HG03095 (cell line): ENCODE measurements at regions not wholly inside any gene's neighbourhood (a gene's known extent, or its start where the extent isn't known, plus 50 kb on each side); places are given as distances from the start of the nearest gene placed in this dataset.

Experiments
- ATAC-seq: cut with Tn5 transposase; IDR thresholded peaks from one replicate; pipeline ENCODE4 v1.9.1; 2021; ENCODE audit warnings: moderate library complexity; ENCODE audit not compliant: unreplicated experiment

DNA sequence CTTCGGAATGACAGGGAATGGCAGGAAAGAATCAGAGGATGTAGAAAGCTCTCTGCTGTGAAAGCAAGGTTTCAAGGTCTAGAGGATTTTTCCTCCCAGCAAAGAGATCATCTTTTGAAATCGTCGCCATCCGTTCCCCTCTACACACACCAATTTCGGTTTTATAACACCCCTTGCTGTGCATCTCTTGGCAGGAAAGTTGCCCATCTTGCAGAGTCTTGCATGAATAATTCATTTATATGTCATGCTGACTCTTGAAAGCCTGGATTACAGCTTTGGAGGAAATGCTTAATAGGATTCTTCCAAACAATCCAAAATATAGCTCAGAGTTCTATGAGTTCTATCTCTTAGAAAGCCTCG, 262.7 kb downstream of the CHL1 start:
- no peak for ATAC-seq

DNA sequence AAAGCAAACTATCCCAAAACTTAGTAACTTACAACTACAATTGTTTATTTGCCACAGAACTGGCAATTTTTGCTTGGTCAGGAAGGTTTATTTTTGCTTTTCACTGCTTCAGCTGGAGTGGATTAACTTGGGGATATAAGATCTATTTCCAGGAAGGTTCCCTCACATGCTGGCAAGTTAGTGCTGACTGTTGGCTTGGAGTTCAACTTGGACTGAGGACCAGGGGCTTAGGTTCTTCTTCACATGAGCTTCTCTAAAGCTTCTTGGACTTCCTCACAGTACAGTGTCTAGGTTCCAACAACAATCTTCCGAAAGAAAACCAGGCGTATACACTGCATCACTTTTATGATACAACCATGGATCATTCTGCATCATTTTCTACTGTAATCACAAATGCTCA, 264.4 kb downstream of the CHL1 start:
- ATAC-seq = no peak

DNA sequence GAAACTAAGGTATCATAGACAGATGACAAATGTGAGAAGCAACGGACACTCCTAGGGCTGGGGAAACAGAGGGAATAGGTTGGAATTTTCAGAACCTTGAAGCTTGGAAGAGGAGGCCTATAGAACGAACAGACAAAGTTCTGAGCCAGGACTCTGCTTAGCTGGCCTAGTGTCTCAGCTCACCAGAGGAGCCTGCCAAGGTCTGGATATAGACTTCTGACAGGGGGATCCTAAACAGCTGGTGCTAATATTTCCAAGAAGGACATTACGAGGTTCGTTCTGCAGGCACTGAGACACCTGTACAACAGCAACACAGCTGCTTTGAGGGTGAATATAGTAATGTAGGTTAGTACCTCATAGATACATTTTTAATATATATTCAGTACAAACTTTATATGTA, 266.3 kb downstream of the CHL1 start:
- no peak for ATAC-seq

DNA sequence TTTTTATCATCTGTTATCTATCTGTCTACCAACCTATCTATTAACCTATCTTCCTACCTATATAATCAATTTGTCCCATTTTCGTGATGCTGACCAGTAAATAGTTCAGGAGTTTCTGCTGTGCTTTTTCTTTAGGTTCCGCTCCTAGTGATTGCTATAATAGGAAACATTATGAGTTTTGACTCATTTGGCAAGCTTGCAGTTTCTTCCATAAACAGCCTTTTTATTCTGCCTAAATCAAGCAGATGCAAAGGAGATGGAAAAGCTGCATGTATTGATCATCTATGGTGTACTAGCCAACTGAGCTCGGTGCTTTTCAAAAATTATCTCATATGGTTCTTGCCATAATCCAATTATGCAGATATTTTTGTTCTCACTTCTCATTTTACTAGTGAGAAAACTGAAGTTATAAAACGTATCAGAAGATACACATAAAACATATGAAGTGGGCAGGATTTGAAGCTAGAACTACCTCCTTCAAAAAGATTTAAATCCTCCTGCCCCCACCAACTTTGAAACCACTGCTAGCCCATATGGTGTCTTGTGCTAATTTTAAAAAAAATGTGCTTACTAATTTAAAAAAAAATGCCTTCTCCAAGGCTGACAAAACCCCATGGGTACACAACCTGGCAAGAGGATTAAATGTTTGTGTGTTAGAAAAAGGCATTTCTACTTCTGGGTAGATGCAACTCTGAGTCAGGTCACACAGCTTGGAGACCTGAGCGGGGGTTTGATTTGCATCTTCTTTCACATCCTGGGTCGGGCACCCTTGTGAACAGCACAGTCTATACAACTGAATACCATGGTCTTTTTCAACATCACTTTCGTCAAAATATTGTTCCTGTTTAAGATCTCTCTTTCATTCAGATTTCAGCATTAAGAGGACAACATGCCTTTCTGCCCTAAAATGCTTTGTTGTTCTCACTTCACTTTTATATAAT, 267.0 kb downstream of the CHL1 start:
- peak; percentile 99 for ATAC-seq

DNA sequence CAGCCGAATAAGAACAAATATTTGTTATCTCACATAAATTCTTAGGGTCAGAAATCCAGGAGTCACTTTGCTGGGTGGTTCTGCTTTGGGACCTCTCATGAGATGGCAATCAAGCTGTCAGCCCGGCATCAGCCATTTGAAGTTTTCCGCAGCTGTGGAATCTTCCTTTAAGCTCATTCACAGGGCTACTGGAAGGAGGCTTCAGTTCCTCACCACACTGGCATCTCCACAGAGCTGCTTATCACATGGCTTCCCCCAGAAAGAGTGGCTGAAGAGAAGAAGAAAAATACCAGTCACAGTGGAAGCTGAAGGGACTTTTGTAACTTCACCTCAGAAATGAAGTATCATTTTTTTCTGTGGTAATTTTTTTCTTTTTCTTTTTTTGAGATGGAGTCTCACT, 267.7 kb downstream of the CHL1 start:
- peak; percentile 38 for ATAC-seq

DNA sequence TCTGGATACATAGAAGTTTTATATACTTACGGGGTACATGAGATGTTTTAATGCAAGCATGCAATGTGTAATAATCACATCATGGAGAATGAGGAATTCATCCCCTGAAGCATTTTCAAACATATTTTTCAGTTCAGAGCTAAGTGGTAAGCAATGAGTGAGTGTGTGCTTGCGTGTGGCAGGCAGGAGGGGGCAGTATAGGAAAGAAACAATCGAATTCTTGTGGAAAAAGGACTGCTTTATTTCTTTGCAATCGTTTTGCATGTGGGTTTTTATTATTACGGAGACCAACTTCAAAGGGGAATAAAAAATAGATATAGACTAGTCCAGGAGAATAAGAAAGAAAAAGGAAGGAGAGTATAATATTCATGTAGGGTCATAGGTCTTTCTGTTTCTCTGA, 271.6 kb downstream of the CHL1 start:
- ATAC-seq = no peak

DNA sequence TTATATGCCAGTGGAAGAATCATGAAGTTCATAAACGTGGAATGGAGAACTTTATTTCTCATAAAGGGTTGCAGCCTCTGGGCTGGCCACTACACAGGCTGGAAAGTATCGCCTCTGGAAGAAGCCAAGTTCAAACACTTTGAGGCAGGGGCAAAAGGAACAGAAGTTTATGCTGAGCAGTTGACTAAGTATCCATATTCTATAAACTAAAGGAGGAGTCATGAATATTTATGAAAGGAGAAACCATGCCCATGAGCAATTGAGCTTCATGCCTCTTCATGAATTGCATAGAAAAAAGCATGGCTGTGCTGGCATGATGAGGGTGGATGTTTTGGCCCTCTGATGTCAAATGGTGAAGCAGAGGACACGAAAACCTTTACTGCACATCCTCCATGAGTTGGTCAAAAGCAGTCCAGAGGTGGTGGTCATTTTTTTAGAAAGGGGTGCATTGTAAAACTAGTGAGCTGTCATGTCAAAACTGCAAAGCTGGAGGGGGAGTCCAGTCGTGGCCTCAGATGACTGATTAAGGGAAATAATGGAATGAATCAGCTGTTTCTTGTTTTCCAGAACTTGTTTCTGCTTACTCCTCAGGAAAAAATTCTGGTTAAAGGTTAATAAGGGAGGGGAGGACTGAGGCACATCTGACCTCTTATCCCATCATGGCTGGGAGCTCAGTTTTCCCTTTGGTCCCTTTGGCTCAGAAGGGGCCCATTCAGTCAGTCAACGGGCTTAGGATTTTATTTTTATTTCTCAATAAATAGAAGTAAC, 276.7 kb downstream of the CHL1 start:
- no peak for ATAC-seq

DNA sequence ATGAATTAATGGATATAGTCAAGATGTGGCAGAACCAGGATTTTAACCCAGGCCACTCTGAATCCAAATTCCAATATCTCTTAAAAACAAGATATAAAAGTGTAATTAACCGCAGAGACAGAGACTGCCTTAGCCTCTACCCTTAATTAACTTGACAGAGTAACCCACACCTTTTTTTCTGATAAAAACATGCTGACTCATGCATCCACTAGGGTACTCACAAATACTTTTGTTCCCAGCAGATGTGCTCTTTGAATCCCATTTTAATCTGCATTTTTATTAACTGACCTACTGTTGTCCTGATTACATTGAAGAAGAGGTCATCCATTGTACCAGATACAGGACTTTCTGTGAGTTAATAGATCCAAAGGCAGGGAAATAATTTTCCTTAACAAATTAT, 278.3 kb downstream of the CHL1 start:
- no peak for ATAC-seq

DNA sequence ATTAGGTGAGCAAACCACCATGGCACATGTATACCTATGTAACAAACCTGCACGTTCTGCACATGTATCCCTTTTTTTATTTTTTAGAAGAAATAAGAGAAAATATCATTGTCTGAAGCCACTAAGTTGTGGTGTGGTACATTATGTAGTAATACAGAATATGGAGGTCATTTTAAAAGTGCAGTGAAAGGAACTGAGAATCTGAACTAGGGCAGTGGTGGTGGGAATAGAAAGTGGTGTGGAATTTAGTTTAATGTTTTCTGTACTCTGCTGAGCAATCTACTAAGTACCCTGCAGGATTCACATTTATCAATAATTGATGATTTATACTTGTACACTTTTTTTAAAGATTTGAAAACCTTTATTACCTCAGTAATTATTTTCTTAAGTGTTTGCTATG, 283.5 kb downstream of the CHL1 start:
- ATAC-seq = peak; percentile 65

DNA sequence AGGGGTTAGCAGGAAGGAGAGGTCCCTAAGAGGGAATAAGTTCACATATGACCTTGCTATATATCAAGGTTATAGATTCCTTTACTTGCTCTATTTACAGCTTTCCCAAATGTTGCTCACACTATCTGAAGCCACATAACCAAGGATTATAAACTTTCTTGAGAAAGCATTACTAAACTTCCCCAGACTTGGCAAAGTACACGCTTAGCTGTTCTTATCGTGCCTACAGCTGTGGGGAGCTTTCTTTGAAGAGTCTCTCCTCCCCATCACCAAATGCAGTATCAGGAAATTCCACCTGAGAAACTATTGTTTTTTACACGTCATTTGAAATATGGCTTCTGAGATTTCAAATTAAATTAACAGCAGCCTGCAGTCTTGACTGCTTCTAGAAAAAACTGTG, 284.5 kb downstream of the CHL1 start:
- no peak for ATAC-seq

DNA sequence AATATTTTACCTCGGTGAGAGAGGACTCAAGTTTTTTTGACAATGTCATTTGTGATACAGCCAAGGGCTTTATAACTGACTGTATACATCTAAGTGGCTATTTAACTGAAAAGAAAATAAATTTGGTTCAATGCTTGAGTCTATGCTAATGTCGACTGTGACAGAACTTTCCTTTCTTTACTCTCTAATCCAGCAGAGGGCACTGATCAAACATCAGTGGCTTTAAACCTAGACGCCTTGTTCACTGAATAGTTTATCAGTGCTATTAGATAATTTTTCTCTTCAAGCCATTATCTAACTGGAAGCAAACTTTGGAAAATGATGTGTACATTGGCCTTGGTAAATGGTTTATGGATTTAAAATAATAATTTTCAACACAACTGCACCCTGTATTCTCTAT, 285.1 kb downstream of the CHL1 start:
- peak; percentile 59 for ATAC-seq

DNA sequence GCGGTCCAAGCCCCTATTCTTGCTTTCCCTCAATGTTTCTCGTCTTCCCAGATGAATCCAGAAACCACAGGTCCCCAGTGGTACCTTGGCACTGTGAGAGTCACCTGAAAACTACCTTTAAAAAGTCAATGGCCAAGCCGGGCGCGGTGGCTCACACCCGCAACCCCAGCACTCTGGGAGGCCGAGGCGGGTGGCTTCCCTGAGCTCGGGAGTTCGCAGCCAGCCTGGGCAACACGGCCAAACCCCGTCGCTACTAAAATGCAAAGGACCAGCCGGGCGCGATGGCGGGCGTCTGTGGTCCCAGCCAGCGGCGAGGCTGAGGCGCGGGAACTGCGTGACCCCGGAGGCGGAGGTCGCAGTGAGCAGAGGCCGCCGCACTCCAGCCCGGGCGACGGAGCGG, 285.9 kb downstream of the CHL1 start:
- ATAC-seq = no peak

DNA sequence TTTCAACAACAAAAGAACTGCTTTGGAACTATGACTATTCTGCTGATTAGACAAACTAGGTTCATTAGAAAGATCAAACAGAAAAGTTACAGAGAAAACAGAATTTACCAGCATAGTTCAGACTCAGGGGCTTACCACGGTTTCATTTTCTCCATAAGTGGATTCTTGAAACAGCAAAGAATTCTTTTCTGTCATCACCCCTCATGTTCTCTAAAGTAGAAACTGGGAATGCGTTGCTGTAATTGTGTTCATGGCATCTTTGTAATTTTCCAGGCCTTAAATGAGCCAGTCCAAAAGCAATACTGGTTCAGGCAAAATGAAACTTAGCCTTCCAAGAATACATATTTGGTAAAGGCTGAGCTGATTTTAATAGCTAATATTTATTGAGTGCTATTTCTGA, 287.8 kb downstream of the CHL1 start:
- ATAC-seq = no peak

DNA sequence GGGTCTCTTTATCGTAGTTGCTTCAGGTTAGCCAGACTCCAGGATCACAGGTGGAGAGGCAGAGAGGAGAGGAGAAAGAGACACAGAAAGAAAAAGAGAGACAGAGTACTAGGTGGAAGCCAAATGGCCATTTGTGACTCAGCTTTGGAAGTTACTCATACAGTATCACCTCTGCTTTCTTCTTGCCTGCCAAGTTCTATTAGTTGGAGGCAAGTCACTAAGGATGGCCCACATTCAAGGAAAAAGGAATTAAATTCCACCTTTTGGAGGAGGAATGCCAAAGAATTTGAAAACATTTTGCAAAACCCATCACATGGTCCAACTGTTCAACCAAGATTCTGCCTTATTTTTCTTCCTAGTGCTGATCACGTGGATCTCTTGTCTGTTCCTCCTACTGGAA, 291.1 kb downstream of the CHL1 start:
- ATAC-seq = no peak

DNA sequence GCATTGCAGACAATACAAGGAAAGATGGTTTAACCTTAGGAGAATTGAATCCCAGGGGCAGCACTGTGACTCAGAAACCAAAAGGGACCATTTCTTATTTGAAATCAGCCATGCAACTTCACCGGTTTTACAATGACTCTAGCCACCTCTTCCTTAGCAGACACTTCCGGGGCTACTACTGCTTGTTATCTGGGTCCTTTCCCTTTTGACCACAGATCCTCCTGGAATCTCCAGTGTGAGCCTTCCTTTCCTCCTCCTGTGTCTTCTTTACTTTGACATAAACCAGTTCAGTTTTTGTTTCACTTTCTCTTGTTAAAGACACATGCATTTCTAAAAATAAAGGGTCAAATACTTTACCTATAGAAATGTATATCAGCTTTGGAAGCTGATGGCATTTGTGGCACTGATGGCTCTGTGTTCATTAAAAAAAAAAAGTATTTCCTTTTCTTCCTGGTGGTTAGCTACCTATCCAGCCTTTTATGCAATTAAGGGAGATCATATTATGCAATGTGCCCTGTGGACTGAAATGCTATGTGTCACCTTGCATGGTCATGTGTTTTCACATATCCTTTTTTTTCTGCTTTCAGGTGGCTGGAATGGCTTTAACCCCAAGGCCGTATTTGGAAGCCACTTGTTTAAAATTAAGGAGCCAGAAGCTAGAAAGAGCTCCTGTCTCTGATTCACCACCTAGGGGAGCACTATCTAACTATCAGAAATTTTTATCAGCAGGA, 296.2 kb downstream of the CHL1 start:
- ATAC-seq = peak; percentile 67

DNA sequence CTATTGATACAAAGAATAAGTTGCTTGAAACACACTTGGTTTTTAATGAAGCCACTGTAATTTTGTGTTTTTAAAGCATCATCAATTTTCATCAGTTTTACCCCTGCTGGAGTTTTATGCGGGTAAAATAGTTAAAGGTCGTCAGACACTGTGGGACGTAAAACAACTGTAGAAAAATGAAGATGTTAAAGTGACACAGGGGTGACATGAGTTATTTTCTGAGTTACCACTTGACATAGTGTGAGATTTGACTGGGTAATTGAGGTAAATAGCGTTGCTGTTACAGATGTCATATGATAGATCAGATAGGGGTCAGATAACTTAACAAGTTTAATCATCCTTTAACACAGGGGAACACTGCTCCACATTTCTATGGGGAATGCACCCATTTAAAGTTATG, 297.6 kb downstream of the CHL1 start:
- no peak for ATAC-seq

DNA sequence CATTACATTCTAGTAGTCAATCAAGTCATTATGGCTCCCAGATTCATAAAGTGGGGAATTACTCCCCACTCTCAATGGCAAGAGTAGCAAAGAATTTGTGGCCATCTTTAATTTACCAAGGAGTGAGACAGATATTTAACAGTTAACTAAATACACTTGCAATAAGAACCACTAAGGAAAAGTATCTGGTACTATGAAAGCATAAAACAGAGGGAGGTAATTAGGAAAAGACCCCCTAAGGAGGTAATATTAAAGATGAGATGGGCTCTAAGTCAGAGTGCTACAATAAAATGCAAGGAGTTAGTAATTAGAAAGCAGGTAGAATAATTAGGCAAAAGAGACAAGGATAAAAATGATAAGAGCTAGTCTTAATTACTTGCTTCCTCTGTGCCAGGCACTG, 301.9 kb downstream of the CHL1 start:
- ATAC-seq = no peak

DNA sequence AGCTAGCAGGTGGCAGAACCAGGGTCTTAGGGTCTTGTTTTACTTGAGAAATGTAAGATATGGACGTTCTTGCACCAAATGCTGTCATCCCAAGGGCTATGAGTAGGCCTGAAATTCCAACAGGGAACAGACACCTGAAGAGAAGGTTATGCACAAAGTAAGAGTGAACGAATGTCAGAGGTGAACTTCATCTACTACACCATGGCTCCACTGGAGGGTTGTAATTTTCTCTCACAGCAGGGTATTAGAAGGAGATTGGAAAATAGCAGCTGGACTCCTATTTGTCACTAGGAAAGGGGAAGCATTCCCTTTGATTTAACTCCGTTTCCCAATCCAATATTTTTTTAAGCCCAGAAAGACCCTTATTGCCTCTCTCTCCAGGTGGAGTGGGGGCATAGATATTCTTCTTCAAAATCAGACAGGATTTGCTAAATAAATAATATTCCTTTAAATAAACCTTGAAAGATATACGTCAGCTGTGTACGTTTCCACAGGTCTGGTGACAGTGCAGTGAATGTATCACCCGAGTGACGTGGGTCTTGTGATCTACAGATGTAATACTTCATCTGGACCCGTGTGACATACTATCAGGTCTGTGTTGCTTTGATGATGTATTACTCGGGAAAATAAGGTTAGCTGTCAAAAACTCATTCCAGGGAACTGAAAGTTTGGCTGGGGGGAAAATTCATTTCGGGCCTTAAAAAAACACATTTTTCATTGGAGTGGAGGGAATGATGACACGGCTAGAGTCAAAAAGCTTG, 302.6 kb downstream of the CHL1 start:
- ATAC-seq = no peak

DNA sequence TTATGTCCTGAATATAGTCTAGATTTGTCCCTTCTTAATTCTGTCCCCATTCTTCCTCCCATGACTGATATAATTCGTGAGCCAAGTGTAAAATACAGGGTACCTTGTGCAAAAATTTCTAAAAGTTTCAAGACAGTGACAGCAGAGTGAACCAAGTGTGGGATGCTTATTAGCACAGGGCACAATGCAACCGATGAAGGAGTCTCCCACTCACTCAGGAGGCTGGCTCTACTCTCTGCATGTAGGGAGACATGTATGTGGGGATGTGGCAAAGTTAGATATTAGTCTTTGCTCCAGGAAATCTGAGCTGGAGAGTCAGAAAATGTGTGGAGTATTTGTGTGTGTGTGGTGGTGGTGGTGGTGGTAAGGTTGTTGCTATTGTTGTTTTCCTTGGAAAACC, 305.9 kb downstream of the CHL1 start:
- no peak for ATAC-seq

DNA sequence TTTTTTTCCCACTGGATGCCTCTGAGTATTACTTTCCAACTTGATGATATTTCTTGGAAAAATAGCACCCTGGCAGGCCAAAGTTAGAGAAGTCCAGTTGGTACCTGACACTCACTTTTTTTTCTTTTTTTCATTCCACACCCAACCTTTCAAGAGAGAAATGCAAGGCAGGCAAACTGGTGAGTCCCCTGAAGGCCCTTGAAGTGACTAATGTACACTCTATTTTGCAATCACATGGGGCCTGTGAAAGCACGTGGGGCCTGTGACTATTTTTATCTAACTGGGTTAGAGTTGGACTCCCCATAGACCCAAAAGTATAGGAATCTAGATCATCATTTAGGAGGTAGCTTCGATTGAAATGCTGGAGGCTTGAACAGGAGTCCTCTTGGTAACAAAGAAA, 316.7 kb downstream of the CHL1 start:
- no peak for ATAC-seq

DNA sequence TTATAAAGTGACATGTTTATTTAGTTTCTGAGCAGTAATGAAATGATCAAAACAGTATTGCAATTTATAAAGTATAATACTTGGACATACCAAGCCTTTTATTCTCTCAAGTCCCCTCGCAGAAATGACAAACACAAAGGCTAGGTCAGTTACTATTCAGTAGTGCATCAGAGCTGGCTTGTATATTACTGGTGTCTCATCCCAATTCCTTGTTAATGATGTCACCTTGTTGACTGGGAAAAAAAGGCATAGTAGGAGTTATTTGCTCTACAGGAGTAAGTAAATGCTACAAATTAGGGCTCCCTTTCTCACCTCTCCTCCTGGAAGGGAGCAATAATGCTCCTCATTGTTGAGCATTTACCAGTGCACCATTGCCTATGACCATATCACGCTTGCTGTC, 317.6 kb downstream of the CHL1 start:
- no peak for ATAC-seq
